ENCODE measurements at regions not wholly inside any gene's neighbourhood (a gene's known extent, or its start where the extent isn't known, plus 50 kb on each side); places are given as distances from the start of the nearest gene placed in this dataset.

DNA sequence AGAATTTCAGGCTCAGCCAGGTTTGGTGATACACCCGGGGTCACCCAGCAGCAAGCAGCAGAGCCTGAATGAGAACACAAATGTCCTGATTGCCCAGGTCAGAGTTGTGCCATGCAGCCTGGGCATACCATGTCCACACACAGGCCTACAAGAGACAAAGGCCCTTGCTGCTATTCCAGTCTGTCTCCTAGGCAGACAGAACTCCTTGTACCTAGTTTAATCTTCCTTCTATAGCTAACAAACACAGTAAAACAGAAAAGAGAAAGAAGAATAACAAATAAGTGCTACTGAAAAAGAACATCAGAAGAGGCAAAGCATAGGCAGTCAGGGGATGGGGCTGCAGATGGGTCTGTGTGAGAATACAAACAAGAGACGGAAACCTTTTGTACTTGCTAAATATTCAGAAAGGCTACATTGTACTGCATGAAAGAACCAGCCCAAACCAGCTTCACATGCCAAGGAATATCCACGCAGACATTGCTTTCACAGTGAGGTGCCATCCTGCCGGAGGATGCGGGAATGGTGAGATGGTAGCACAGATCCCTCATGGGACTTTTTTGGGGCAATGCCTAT lies 401.7 kb downstream of the OMA1 start:
- TF ChIP-seq, protein P1, sequence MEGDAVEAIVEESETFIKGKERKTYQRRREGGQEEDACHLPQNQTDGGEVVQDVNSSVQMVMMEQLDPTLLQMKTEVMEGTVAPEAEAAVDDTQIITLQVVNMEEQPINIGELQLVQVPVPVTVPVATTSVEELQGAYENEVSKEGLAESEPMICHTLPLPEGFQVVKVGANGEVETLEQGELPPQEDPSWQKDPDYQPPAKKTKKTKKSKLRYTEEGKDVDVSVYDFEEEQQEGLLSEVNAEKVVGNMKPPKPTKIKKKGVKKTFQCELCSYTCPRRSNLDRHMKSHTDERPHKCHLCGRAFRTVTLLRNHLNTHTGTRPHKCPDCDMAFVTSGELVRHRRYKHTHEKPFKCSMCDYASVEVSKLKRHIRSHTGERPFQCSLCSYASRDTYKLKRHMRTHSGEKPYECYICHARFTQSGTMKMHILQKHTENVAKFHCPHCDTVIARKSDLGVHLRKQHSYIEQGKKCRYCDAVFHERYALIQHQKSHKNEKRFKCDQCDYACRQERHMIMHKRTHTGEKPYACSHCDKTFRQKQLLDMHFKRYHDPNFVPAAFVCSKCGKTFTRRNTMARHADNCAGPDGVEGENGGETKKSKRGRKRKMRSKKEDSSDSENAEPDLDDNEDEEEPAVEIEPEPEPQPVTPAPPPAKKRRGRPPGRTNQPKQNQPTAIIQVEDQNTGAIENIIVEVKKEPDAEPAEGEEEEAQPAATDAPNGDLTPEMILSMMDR (IDR thresholded peaks at IDR 0.05; ENCODE audit: insufficient read depth, low read depth, low read length, missing control alignments) = no peak
- DNase-seq (ENCODE audit: low read depth) = no peak
- no peak overlapping the region for H3K4me3 ChIP-seq (ENCODE audit: low read depth, low read length)

DNA sequence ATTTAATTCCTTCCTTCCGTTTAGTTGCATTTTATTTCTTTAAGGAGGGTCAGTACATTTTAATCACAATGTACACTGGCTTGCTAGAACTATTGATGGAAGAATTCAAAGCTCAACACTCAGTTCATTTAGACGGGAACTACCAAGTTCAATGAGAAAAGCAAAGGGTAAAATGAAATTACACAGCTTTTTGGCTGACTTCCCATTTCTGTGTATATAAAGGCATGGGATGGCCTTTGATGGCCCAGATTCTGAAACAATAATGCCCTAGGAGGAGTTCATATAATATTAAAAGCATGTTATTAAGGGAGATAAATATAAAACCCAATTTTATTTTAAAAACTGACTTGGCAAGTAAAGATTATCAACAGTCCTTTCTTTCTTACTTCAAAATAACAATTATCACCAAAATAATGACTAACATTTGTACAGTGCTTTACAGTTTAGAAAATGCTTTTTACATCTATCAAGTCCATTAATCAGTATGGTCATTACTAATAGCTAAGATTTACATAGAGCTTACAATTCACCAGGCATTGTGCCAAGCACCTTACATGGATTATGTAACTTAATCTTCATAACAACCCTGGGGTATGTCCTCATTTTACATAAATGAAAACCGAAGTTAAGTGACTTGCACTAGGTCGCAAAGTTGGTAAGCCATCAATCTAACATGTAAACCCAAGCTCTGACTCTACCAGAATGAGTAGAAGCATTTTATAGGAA lies 402.4 kb downstream of the OMA1 start:
- no peak overlapping the region for H3K4me3 ChIP-seq (ENCODE audit: low read depth, low read length)
- TF ChIP-seq, protein P1 (IDR thresholded peaks at IDR 0.05; ENCODE audit: insufficient read depth, low read depth, low read length, missing control alignments) = no peak
- DNase-seq (ENCODE audit: low read depth) = no peak

DNA sequence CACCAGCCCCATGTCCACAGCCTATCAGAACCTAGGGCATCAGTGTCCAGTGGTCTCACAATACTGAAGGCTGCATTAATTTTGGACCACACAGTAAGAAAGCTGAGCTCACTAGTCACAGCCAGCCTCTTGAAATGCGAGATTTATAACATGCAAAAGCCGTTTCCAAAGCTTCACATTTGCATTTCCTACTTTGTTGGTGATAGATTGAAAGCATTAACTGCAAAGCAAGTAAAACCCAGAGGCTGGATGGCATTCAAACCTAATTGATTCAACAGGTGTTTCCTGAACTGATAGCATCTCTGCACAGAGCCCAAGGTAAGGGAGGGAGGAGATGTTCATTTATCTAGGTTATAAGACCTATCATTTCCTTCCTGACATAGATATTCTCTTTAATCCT lies 410.1 kb downstream of the OMA1 start:
- H3K4me3 ChIP-seq (ENCODE audit: low read depth, low read length) = no peak overlapping the region
- DNase-seq (ENCODE audit: low read depth) = no peak
- TF ChIP-seq, protein P1 (IDR thresholded peaks at IDR 0.05; ENCODE audit: insufficient read depth, low read depth, low read length, missing control alignments) = no peak

DNA sequence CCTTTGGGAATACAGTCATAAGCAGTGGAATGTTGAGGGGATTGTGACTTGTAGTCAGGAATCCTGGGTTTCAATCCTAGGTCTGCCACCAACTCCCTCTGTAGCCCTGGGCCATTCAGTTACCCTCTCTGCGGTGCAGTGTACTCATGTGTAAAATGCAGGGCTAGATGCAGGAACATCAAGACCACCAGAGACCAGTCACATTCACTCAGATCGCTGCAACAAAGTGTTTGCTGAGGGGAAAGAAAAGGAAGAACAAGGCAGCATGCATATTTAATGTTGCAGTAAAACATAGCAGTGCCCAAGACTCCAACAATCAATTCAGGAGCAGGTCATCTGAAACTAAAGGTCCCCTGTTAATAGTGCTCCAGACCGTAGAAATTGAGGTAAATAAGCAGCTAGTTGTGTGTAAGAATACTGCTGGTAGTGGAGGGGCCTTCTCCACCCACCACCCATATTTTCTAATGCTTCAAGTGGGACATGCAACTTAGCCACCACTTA lies 410.7 kb downstream of the OMA1 start:
- DNase-seq (ENCODE audit: low read depth) = no peak
- H3K4me3 ChIP-seq (ENCODE audit: low read depth, low read length) = no peak overlapping the region
- TF ChIP-seq, protein P1 (IDR thresholded peaks at IDR 0.05; ENCODE audit: insufficient read depth, low read depth, low read length, missing control alignments) = no peak

DNA sequence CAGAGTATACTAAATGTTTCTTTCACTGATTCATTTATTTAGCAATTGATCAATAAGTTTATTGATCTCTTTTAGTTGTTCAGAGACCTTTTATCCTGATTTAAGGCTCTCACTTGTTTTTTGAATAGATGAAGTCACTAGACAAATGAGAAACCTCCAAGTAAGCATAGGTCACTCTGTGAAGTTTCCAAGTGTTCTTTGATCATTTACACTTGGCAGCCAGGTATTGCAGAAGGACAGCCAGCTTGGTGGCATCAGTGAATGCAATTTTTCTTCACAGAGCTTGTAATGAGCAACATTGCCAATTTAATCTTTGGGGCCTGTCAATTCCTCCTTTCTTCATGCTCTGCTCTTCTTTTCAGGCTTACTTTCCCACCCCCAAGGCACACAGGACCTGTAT lies 413.0 kb downstream of the OMA1 start:
- TF ChIP-seq, protein P1 (IDR thresholded peaks at IDR 0.05; ENCODE audit: insufficient read depth, low read depth, low read length, missing control alignments) = no peak
- no peak for DNase-seq (ENCODE audit: low read depth)
- H3K4me3 ChIP-seq (ENCODE audit: low read depth, low read length) = no peak overlapping the region

DNA sequence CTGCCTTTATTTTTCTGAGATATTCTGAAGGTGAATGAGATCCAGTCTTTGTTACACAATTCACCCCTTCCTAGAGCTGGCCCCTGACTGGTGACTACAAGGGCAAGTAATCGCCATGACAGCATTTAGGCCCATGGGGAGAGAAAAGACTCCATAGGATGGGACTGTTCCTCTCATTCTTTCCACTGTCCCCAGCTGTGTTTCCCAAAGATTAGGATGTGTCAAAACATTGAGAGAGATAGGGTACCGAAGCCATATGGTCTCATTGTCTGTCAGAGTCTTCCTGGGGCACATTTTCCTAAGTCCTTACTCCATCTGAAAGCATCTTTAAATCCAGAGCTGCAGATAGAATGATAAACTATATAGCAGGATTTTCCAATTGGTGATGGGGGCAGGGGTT lies 423.5 kb downstream of the OMA1 start:
- H3K4me3 ChIP-seq (ENCODE audit: low read depth, low read length) = no peak overlapping the region
- TF ChIP-seq, protein P1 (IDR thresholded peaks at IDR 0.05; ENCODE audit: insufficient read depth, low read depth, low read length, missing control alignments) = no peak
- no peak for DNase-seq (ENCODE audit: low read depth)
